Femur (tissue), 1 donor: ENCODE measurements at regions not wholly inside any gene's neighbourhood (a gene's known extent, or its start where the extent isn't known, plus 50 kb on each side); places are given as distances from the start of the nearest gene placed in this dataset.

Source experiments
- DNase-seq: peaks from one replicate; pipeline ENCODE4 v3.0.0-alpha.2; 2017

DNA sequence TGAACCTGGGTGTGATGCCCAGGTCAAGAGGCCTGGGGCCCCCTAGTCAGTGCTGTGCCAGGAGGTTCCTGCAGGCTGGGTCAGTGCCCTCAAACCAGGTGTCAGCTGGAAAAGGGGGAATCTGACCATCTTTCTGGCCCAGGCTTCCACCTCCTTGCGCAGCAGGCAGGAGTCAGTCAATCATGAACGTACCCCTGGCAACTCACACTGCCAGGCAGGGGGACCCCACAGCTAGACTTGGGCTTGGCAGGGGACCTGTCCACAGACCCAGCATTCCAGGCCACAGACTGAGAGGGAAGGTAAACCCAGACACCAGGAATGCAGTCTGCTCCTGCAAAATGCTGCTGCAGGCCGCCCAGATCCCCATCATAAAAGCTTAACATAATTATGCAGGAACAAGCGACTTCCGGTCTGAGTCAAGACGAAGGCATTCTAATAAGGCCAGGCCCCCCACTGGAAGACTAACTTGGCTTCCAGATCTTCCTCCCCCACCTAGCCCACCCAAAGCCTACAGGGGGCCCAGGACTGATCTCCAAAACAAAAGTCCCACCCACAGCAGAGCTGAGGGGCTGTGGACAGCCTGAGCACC lies 156.3 kb downstream of the BCOR start:
- no peak for DNase-seq

- DNase-seq: no peak
Observed at GRCh38 chrX:39944416-39944815, 153.3 kb downstream of the BCOR start.

- DNase-seq: no peak
Observed at GRCh38 chrX:39945709-39946108, 152.0 kb downstream of the BCOR start.

DNA sequence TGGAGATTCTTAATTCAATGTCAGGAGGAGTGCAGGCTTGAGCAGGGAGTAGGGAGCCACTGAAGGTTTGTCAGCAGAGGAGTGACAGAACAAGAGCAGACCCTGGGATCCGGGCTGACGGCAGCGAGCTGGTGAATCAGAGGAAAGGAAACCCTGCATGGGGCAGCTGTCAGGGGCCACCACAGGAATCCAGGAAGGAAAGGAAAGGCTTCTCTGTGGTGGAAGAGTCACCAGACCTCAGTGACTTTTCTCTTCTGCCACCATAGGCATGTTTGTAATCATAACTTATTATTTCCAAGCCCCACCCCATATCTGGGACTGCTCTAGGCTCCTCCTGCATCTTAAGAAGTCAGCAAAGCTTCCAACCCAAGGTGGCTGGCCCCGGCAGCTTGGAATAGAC lies 150.9 kb downstream of the BCOR start:
- no peak for DNase-seq

DNA sequence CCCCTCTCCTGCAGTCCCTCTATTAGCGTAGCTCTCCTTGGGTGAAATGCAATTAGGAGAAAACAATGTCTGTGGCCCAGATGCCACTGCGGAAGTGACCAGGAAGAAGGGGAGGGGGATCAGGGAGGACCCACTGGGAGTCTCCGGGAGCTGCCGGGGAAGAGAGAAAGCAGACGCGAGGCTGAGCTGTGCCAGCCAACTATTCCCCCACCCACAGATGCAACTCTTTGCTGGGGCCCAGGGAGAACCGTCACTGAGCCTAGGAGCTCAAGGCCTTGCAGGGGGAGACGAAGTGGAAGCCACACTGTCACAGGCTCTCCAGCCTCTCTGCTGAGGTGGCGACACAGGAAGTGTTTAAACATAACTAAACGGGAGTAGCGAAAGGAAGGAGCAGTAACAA lies 149.2 kb downstream of the BCOR start:
- DNase-seq: no peak

- no peak for DNase-seq
Observed at GRCh38 chrX:39950018-39950688, 147.6 kb downstream of the BCOR start.

GRCh38 chrX:39952989-39953388 lies 144.8 kb downstream of the BCOR start:
- no peak for DNase-seq

DNA sequence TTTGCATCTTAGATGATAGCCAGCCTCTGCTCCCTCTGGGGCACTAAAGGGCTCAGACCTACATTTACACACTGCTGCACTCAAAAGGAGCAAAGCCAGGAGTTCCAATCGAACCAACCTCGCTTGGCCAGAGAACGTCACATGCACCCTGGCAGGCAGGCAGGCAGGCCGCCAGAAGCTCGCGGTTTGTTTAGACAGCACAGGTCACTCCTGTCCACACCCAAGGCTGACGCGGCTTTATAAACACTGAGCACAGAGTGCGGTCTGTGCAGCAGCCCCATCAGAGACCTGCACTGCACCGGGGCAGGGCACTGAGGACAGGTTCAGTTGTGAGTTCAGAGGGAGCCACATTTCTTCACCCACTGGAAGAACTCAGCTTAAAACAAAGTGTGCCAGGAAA lies 143.9 kb downstream of the BCOR start:
- peak; percentile 68 for DNase-seq

GRCh38 chrX:39954851-39955250 lies 142.9 kb downstream of the BCOR start:
- DNase-seq: no peak

- no peak for DNase-seq
Observed at GRCh38 chrX:39955625-39956024, 142.1 kb downstream of the BCOR start.

DNA sequence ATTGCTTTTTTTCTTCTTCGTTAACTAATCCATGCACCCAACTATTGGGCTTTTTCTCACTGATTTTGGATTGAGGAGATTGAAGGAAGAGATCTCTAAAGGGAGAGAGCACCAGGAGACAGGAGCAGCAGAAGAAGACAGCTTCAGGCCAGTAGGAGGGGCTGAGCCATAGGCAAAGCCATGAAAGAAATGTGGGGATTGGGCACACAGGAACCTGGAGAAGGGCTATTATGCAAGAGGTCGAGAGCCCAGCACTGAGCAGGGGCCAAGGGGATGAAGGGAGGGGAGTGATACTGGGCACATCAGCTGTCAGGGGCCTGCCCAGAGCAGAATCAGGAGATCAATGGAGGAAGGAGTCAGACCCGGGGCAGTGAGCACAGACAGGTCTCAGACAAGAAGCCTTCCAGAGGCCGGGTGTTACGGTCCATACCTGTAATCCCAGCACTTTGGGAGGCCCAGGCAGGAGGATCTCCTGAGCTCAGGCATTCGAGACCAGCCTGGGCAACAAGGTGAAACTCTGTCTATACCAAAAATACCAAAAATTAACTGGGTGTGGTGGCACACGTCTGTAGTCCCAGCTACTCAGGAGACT lies 140.9 kb downstream of the BCOR start:
- no peak for DNase-seq

GRCh38 chrX:39957816-39958566 lies 139.8 kb downstream of the BCOR start:
- no peak for DNase-seq

- DNase-seq: no peak
Observed at GRCh38 chrX:39958850-39959249, 138.9 kb downstream of the BCOR start.

- no peak for DNase-seq
Observed at GRCh38 chrX:39960219-39960618, 137.5 kb downstream of the BCOR start.

- DNase-seq: no peak
Observed at GRCh38 chrX:39961441-39961840, 136.3 kb downstream of the BCOR start.

GRCh38 chrX:39965051-39965573 lies 132.6 kb downstream of the BCOR start:
- no peak for DNase-seq

GRCh38 chrX:39966176-39966575 lies 131.6 kb downstream of the BCOR start:
- DNase-seq: no peak

DNA sequence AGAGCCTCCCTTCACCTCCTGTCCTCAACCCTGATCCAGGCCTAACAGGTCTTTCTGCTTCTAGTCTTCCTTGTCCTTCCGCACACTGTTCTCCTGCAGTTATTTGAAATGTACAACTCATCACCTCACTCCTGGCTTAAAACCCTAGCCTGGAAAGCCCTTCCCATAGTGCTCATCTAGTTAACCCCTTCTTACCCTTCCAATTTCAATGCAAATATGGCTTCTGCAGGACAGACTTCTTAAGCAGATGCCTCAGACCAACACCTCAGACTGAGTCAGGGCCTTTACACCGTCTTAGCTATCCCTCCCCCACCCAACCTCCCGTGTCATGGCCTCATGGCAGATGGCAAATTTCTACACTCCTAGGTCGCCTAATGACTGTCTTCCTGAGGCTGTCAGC lies 130.4 kb downstream of the BCOR start:
- DNase-seq: no peak

DNA sequence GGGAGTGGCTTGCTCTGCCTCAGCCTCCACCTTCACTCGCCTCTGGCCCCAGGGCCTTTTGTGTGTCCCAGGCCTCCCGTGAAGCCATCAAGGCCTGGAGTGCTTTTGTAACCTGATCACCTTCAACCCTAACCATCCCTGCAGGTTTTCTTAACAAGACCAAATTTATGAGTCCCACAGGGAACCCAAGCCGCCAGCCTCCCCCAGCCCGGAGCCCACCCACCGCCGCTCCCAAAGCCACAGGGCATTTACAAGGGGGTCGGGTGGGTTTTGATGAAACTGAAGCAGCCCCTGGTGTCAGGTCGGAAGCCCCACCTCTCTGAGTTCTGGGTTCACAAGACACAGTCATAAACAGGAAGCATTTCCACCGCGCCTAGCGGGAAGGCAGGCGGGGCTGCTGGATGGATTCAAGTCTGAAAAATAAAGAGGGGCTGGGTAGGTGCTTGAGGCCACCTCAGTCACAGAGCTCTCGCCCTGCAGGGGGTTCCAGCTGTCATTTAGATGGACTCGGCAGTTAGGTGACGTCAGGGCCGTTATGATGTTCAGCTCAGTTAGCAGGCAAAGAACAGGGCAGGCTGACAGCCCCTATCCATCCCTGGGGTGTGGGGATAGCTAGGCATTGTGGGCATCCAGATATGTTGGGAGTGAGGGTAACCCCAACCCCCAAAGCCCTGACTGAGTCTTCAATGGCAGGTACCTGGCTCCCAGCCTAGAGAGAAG lies 128.5 kb downstream of the BCOR start:
- peak; percentile 47 for DNase-seq

- no peak for DNase-seq
Observed at GRCh38 chrX:39969819-39970504, 127.8 kb downstream of the BCOR start.

DNA sequence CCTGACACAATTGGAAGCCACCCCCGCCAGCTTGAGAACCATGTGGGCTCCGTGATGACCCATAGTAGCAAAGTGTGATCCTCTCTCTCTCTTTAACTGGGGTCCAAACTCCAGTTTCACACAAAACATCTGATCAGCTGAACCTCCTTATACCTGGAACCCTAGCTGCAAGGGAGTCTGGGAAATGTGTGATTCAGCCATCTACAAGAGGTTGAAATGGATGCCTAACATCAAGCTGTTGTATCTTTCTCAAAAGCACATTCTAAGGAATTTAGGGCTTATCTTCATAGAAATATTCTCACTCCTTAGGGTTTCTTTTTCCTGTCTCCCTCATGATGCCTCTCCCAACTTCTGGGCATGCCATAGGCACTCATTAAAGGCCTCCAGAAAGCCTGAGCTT lies 126.0 kb downstream of the BCOR start:
- no peak for DNase-seq

GRCh38 chrX:39972340-39972739 lies 125.4 kb downstream of the BCOR start:
- no peak for DNase-seq
